Loucy (cell line): ENCODE measurements at regions not wholly inside any gene's neighbourhood (a gene's known extent, or its start where the extent isn't known, plus 50 kb on each side); places are given as distances from the start of the nearest gene placed in this dataset.

ENCODE experiments used
- H2AFZ ChIP-seq: fragments of 200-600 bp; sonication (generic); 2 replicates; pipeline ENCODE4 v1.6.0; 2016; ENCODE audit warnings: antibody characterized with exemption, mild to moderate bottlenecking, low read length, moderate library complexity
- H3F3A ChIP-seq: fragments of 200-600 bp; 2 replicates; pipeline ENCODE4 v1.6.0; 2016; ENCODE audit warnings: antibody characterized with exemption, low read depth, mild to moderate bottlenecking
- H3K27me3 ChIP-seq: fragments of 200-600 bp; sonication (generic); 2 replicates; pipeline ENCODE4 v1.6.1; 2014; ENCODE audit warnings: low read length, mild to moderate bottlenecking; ENCODE audit not compliant: insufficient read depth, poor library complexity, severe bottlenecking
- H3K36me3 ChIP-seq: fragments of 200-600 bp; sonication (generic); 2 replicates; pipeline ENCODE4 v1.6.1; 2016; ENCODE audit warnings: low read length; ENCODE audit not compliant: insufficient read depth
- H3K4me1 ChIP-seq: fragments of 200-600 bp; sonication (generic); 2 replicates; pipeline ENCODE4 v1.5.1; 2014; ENCODE audit warnings: low read length, mild to moderate bottlenecking; ENCODE audit not compliant: insufficient read depth, poor library complexity, severe bottlenecking
- H3K4me2 ChIP-seq: fragments of 200-600 bp; sonication (generic); 2 replicates; pipeline ENCODE4 v1.6.0; 2014; ENCODE audit warnings: antibody characterized with exemption, low read length, low read depth, mild to moderate bottlenecking; ENCODE audit not compliant: poor library complexity, severe bottlenecking
- H3K4me3 ChIP-seq: fragments of 200-600 bp; sonication (generic); 2 replicates; pipeline ENCODE4 v1.5.1; 2014; ENCODE audit warnings: low read length, mild to moderate bottlenecking, mixed read lengths; ENCODE audit not compliant: poor library complexity, severe bottlenecking
- H3K79me2 ChIP-seq: fragments of 200-600 bp; sonication (generic); 2 replicates; pipeline ENCODE4 v1.6.1; 2014; ENCODE audit warnings: low read length; ENCODE audit not compliant: insufficient read depth
- H3K9ac ChIP-seq: fragments of 200-600 bp; sonication (generic); 2 replicates; pipeline ENCODE4 v1.6.0; 2014; ENCODE audit warnings: mild to moderate bottlenecking, low read depth, low read length, moderate library complexity; ENCODE audit not compliant: poor library complexity, severe bottlenecking
- H3K9me2 ChIP-seq: fragments of 200-600 bp; sonication (generic); replicated peaks from 2 replicates; pipeline ENCODE4 v1.6.1; 2016; ENCODE audit warnings: low read depth, low read length, mixed read lengths
- H3K9me3 ChIP-seq: fragments of 200-600 bp; sonication (generic); 2 replicates; pipeline ENCODE4 v1.6.1; 2014; ENCODE audit warnings: mild to moderate bottlenecking, antibody characterized with exemption, low read length, low read depth; ENCODE audit not compliant: insufficient read depth
- H4K20me1 ChIP-seq: fragments of 200-600 bp; sonication (generic); 2 replicates; pipeline ENCODE4 v1.6.0; 2014; ENCODE audit warnings: antibody characterized with exemption, low read length, mild to moderate bottlenecking; ENCODE audit not compliant: insufficient read depth, poor library complexity, severe bottlenecking
- CTCF ChIP-seq: fragments of 200-600 bp; sonication (generic); conservative IDR thresholded peaks from 2 replicates; pipeline ENCODE4 v1.5.1; 2014; ENCODE audit warnings: mild to moderate bottlenecking, antibody characterized with exemption, low read length
- EZH2phosphoT487 ChIP-seq: fragments of 200-600 bp; IDR thresholded peaks from 2 replicates; pipeline ENCODE4 v1.6.1; 2018; ENCODE audit warnings: antibody characterized with exemption, mild to moderate bottlenecking, moderate library complexity, borderline replicate concordance

- Histone ChIP-seq H3K9me2 (no peaks in the 10 kb centered on the region), H3K27me3 (no peaks in the 10 kb centered on the region), H3K4me1 (no peaks in the 10 kb centered on the region), H3K79me2 (no peaks in the 10 kb centered on the region), H4K20me1 (no peaks in the 10 kb centered on the region), H3K9me3 (no peaks in the 10 kb centered on the region), H3F3A (no peaks in the 10 kb centered on the region), H3K9ac (no peak overlapping the region), H3K4me2 (no peak overlapping the region), H2AFZ (no peak overlapping the region), H3K4me3 (no peak overlapping the region), H3K36me3 (no peaks in the 10 kb centered on the region)
- no peak for TF ChIP-seq CTCF
- no peak for TF ChIP-seq EZH2phosphoT487
Observed at GRCh38 chr4:126037231-126037630, 722.5 kb downstream of the FAT4 start.

- Histone ChIP-seq H3K4me2 (no peak overlapping the region), H3K4me3 (no peak overlapping the region), H3K9ac (no peak overlapping the region), H2AFZ (no peak overlapping the region), H3K27me3 (no peaks in the 10 kb centered on the region), H3K79me2 (no peaks in the 10 kb centered on the region), H3K9me2 (no peaks in the 10 kb centered on the region), H3K9me3 (no peaks in the 10 kb centered on the region), H3K36me3 (no peaks in the 10 kb centered on the region), H4K20me1 (no peaks in the 10 kb centered on the region), H3F3A (no peaks in the 10 kb centered on the region), H3K4me1 (no peaks in the 10 kb centered on the region)
- TF ChIP-seq CTCF, result no peak
- TF ChIP-seq EZH2phosphoT487, result no peak
Observed at GRCh38 chr4:126038502-126039144, 723.9 kb downstream of the FAT4 start.

GRCh38 chr4:126046081-126046614, 731.4 kb downstream of the FAT4 start:
- TF ChIP-seq EZH2phosphoT487 (no peak), CTCF (no peak)
- no peaks in the 10 kb centered on the region for H4K20me1 ChIP-seq
- no peaks in the 10 kb centered on the region for H3K9me3 ChIP-seq
- no peaks in the 10 kb centered on the region for H3K36me3 ChIP-seq
- H3K4me1 ChIP-seq, result no peaks in the 10 kb centered on the region
- no peak overlapping the region for H3K4me3 ChIP-seq
- H3K27me3 ChIP-seq, result no peaks in the 10 kb centered on the region
- no peak overlapping the region for H3K4me2 ChIP-seq
- no peak overlapping the region for H2AFZ ChIP-seq
- H3K9me2 ChIP-seq, result no peaks in the 10 kb centered on the region
- no peaks in the 10 kb centered on the region for H3F3A ChIP-seq
- no peak overlapping the region for H3K9ac ChIP-seq
- H3K79me2 ChIP-seq, result no peaks in the 10 kb centered on the region
